Caki2 (cell line): ENCODE measurements at regions not wholly inside any gene's neighbourhood (a gene's known extent, or its start where the extent isn't known, plus 50 kb on each side); places are given as distances from the start of the nearest gene placed in this dataset.
"Not testable (repeated sequence)": the region's sequence is repeated elsewhere in the genome, so short reads cannot be mapped to it uniquely, and the experiment has no call there.

Experiments used
- DNase-seq: peaks from one replicate; pipeline ENCODE4 v3.0.0-alpha.2; 2015; ENCODE audit warnings: low read depth
- in situ Hi-C: cut with HindIII; loops from 2 replicates; pipeline ENCODE4 v1.10.0; 2016; ENCODE audit warnings: low sequenced_read_pairs, low pct_unique_long_range_greater_than_20kb, mixed read lengths

- in situ Hi-C loops = no loop called here
- DNase-seq = no peak
Measured at GRCh38 chr1:157352817-157353408, 199.4 kb downstream of the FCRL5 start.

GRCh38 chr1:157352216-157352615, 200.1 kb downstream of the FCRL5 start:
- in situ Hi-C loops = no loop called here
- DNase-seq = no peak

- in situ Hi-C loops, DNase-seq: not testable (repeated sequence)
Measured at GRCh38 chr1:157351800-157352199, 200.5 kb downstream of the FCRL5 start.

- DNase-seq = no peak
- in situ Hi-C loops = no loop called here
Measured at GRCh38 chr1:157348538-157349480, 203.5 kb downstream of the FCRL5 start.

GRCh38 chr1:157347506-157347905, 204.8 kb downstream of the FCRL5 start:
- DNase-seq = no peak

GRCh38 chr1:157337785-157338184, 199.6 kb upstream of the ETV3 start:
- DNase-seq, in situ Hi-C loops: not testable (repeated sequence)

More at GRCh38 chr1:157347506-157347905, 204.8 kb downstream of the FCRL5 start:
- in situ Hi-C loops = no loop called here

- DNase-seq = no peak
- in situ Hi-C loops = no loop called here
Measured at GRCh38 chr1:157335056-157335455, 196.9 kb upstream of the ETV3 start.

GRCh38 chr1:157334041-157334440, 195.8 kb upstream of the ETV3 start:
- no peak for DNase-seq
- in situ Hi-C loops = no loop called here

- in situ Hi-C loops, DNase-seq: not testable (repeated sequence)
Measured at GRCh38 chr1:157330177-157330576, 192.0 kb upstream of the ETV3 start.

- in situ Hi-C loops, DNase-seq: not testable (repeated sequence)
Measured at GRCh38 chr1:157328120-157328519, 189.9 kb upstream of the ETV3 start.

GRCh38 chr1:157326173-157326859, 188.1 kb upstream of the ETV3 start:
- in situ Hi-C loops = no loop called here
- no peak for DNase-seq

GRCh38 chr1:157325220-157325619, 187.0 kb upstream of the ETV3 start:
- in situ Hi-C loops = no loop called here
- no peak for DNase-seq

GRCh38 chr1:157321972-157322371, 183.8 kb upstream of the ETV3 start:
- DNase-seq, in situ Hi-C loops: not testable (repeated sequence)

- no peak for DNase-seq
- in situ Hi-C loops = no loop called here
Measured at GRCh38 chr1:157319567-157319966, 181.4 kb upstream of the ETV3 start.

GRCh38 chr1:157317229-157317628, 179.0 kb upstream of the ETV3 start:
- in situ Hi-C loops, DNase-seq: not testable (repeated sequence)

GRCh38 chr1:157315544-157315943, 177.3 kb upstream of the ETV3 start:
- in situ Hi-C loops = no loop called here
- DNase-seq = no peak

GRCh38 chr1:157314408-157314807, 176.2 kb upstream of the ETV3 start:
- in situ Hi-C loops = no loop called here
- DNase-seq = no peak

- DNase-seq = no peak
- in situ Hi-C loops = no loop called here
Measured at GRCh38 chr1:157313240-157313807, 175.1 kb upstream of the ETV3 start.
